NOMO-1 treated with dmso at 0.1 percent for 144 hours (cell line): ENCODE measurements at regions not wholly inside any gene's neighbourhood (a gene's known extent, or its start where the extent isn't known, plus 50 kb on each side); places are given as distances from the start of the nearest gene placed in this dataset.
"Not testable (repeated sequence)": the region's sequence is repeated elsewhere in the genome, so short reads cannot be mapped to it uniquely, and the experiment has no call there.

Experiments
- DNase-seq: peaks from one replicate; lab custom pipeline; 2025; ENCODE audit not compliant: unreplicated experiment; lab: John Stamatoyannopoulos, UW

GRCh38 chr9:90741036-90741435 is 60.6 kb upstream of the SYK start:
- no peak for DNase-seq

- DNase-seq: no peak
These were observed 63.9 kb upstream of the SYK start for GRCh38 chr9:90737742-90738141.

GRCh38 chr9:90735952-90736351 is 65.7 kb upstream of the SYK start:
- no peak for DNase-seq

GRCh38 chr9:90734631-90735030 is 67.0 kb upstream of the SYK start:
- DNase-seq: no peak

- no peak for DNase-seq
These were observed 72.3 kb upstream of the SYK start for GRCh38 chr9:90729351-90729750.

GRCh38 chr9:90727488-90727887 is 74.1 kb upstream of the SYK start:
- DNase-seq: no peak

GRCh38 chr9:90726215-90726614 is 75.4 kb upstream of the SYK start:
- DNase-seq: no peak

GRCh38 chr9:90724880-90725279 is 76.7 kb upstream of the SYK start:
- DNase-seq: no peak

GRCh38 chr9:90724112-90724511 is 77.5 kb upstream of the SYK start:
- DNase-seq: no peak

GRCh38 chr9:90722071-90722470 is 79.4 kb upstream of the DIRAS2 start:
- DNase-seq: no peak

GRCh38 chr9:90720621-90721265 is 78.1 kb upstream of the DIRAS2 start:
- no peak for DNase-seq

GRCh38 chr9:90706230-90706629 is 63.6 kb upstream of the DIRAS2 start:
- no peak for DNase-seq

GRCh38 chr9:90702441-90702955 is 59.9 kb upstream of the DIRAS2 start:
- no peak for DNase-seq

GRCh38 chr9:90698871-90699440 is 56.3 kb upstream of the DIRAS2 start:
- peak; percentile 5 for DNase-seq

GRCh38 chr9:90697808-90698207 is 55.2 kb upstream of the DIRAS2 start:
- DNase-seq: no peak

- DNase-seq: not testable (repeated sequence)
These were observed 51.6 kb upstream of the DIRAS2 start for GRCh38 chr9:90694187-90694586.
